Loucy (cell line): ENCODE measurements at regions not wholly inside any gene's neighbourhood (a gene's known extent, or its start where the extent isn't known, plus 50 kb on each side); places are given as distances from the start of the nearest gene placed in this dataset.
"Not testable (repeated sequence)": the region's sequence is repeated elsewhere in the genome, so short reads cannot be mapped to it uniquely, and the experiment has no call there.

Experiments
- H2AFZ ChIP-seq: fragments of 200-600 bp; sonication (generic); 2 replicates; pipeline ENCODE4 v1.6.0; 2016; ENCODE audit warnings: antibody characterized with exemption, mild to moderate bottlenecking, low read length, moderate library complexity
- H3F3A ChIP-seq: fragments of 200-600 bp; 2 replicates; pipeline ENCODE4 v1.6.0; 2016; ENCODE audit warnings: antibody characterized with exemption, low read depth, mild to moderate bottlenecking
- H3K27me3 ChIP-seq: fragments of 200-600 bp; sonication (generic); 2 replicates; pipeline ENCODE4 v1.6.1; 2014; ENCODE audit warnings: low read length, mild to moderate bottlenecking; ENCODE audit not compliant: insufficient read depth, poor library complexity, severe bottlenecking
- H3K36me3 ChIP-seq: fragments of 200-600 bp; sonication (generic); 2 replicates; pipeline ENCODE4 v1.6.1; 2016; ENCODE audit warnings: low read length; ENCODE audit not compliant: insufficient read depth
- H3K4me1 ChIP-seq: fragments of 200-600 bp; sonication (generic); 2 replicates; pipeline ENCODE4 v1.5.1; 2014; ENCODE audit warnings: low read length, mild to moderate bottlenecking; ENCODE audit not compliant: insufficient read depth, poor library complexity, severe bottlenecking
- H3K4me2 ChIP-seq: fragments of 200-600 bp; sonication (generic); 2 replicates; pipeline ENCODE4 v1.6.0; 2014; ENCODE audit warnings: antibody characterized with exemption, low read length, low read depth, mild to moderate bottlenecking; ENCODE audit not compliant: poor library complexity, severe bottlenecking
- H3K4me3 ChIP-seq: fragments of 200-600 bp; sonication (generic); 2 replicates; pipeline ENCODE4 v1.5.1; 2014; ENCODE audit warnings: low read length, mild to moderate bottlenecking, mixed read lengths; ENCODE audit not compliant: poor library complexity, severe bottlenecking
- H3K79me2 ChIP-seq: fragments of 200-600 bp; sonication (generic); 2 replicates; pipeline ENCODE4 v1.6.1; 2014; ENCODE audit warnings: low read length; ENCODE audit not compliant: insufficient read depth
- H3K9ac ChIP-seq: fragments of 200-600 bp; sonication (generic); 2 replicates; pipeline ENCODE4 v1.6.0; 2014; ENCODE audit warnings: mild to moderate bottlenecking, low read depth, low read length, moderate library complexity; ENCODE audit not compliant: poor library complexity, severe bottlenecking
- H3K9me2 ChIP-seq: fragments of 200-600 bp; sonication (generic); replicated peaks from 2 replicates; pipeline ENCODE4 v1.6.1; 2016; ENCODE audit warnings: low read depth, low read length, mixed read lengths
- H3K9me3 ChIP-seq: fragments of 200-600 bp; sonication (generic); 2 replicates; pipeline ENCODE4 v1.6.1; 2014; ENCODE audit warnings: mild to moderate bottlenecking, antibody characterized with exemption, low read length, low read depth; ENCODE audit not compliant: insufficient read depth
- H4K20me1 ChIP-seq: fragments of 200-600 bp; sonication (generic); 2 replicates; pipeline ENCODE4 v1.6.0; 2014; ENCODE audit warnings: antibody characterized with exemption, low read length, mild to moderate bottlenecking; ENCODE audit not compliant: insufficient read depth, poor library complexity, severe bottlenecking
- CTCF ChIP-seq: fragments of 200-600 bp; sonication (generic); conservative IDR thresholded peaks from 2 replicates; pipeline ENCODE4 v1.5.1; 2014; ENCODE audit warnings: mild to moderate bottlenecking, antibody characterized with exemption, low read length
- EZH2phosphoT487 ChIP-seq: fragments of 200-600 bp; IDR thresholded peaks from 2 replicates; pipeline ENCODE4 v1.6.1; 2018; ENCODE audit warnings: antibody characterized with exemption, mild to moderate bottlenecking, moderate library complexity, borderline replicate concordance

- TF ChIP-seq EZH2phosphoT487, result no peak
- TF ChIP-seq CTCF, result no peak
- Histone ChIP-seq H4K20me1 (no peaks in the 10 kb centered on the region), H3K79me2 (no peaks in the 10 kb centered on the region), H3K4me1 (no peaks in the 10 kb centered on the region), H3K9ac (no peak overlapping the region), H3K9me2 (no peaks in the 10 kb centered on the region), H3F3A (no peaks in the 10 kb centered on the region), H3K36me3 (no peaks in the 10 kb centered on the region), H3K27me3 (no peaks in the 10 kb centered on the region), H2AFZ (no peak overlapping the region), H3K9me3 (no peaks in the 10 kb centered on the region), H3K4me3 (no peak overlapping the region), H3K4me2 (no peak overlapping the region)
Observed at GRCh38 chr2:126982935-126983334, 84.2 kb downstream of the TEX51 start.

- no peaks in the 10 kb centered on the region for H3K9me2 ChIP-seq
- no peak overlapping the region for H3K9ac ChIP-seq
- H3K4me1 ChIP-seq, result no peaks in the 10 kb centered on the region
- no peak overlapping the region for H3K4me3 ChIP-seq
- TF ChIP-seq CTCF (no peak), EZH2phosphoT487 (no peak)
- no peak overlapping the region for H3K4me2 ChIP-seq
- no peaks in the 10 kb centered on the region for H3K79me2 ChIP-seq
- H2AFZ ChIP-seq, result no peak overlapping the region
- H3K27me3 ChIP-seq, result no peaks in the 10 kb centered on the region
- H3K9me3 ChIP-seq, result no peaks in the 10 kb centered on the region
- no peaks in the 10 kb centered on the region for H4K20me1 ChIP-seq
- no peaks in the 10 kb centered on the region for H3F3A ChIP-seq
- H3K36me3 ChIP-seq, result no peaks in the 10 kb centered on the region
Observed at GRCh38 chr2:126986631-126987187, 88.0 kb downstream of the TEX51 start.

GRCh38 chr2:126988482-126988881 lies 89.8 kb downstream of the TEX51 start:
- TF ChIP-seq CTCF (no peak), EZH2phosphoT487 (no peak)
- no peaks in the 10 kb centered on the region for H3K36me3 ChIP-seq

GRCh38 chr2:126989064-126989463 lies 90.4 kb downstream of the TEX51 start:
- H2AFZ ChIP-seq, H3K79me2 ChIP-seq, H3K9me2 ChIP-seq, H3F3A ChIP-seq, H3K9me3 ChIP-seq, H3K4me3 ChIP-seq, H3K4me2 ChIP-seq, H3K4me1 ChIP-seq, H3K36me3 ChIP-seq, H3K9ac ChIP-seq, H3K27me3 ChIP-seq, H4K20me1 ChIP-seq: not testable (repeated sequence)

More at GRCh38 chr2:126988482-126988881, 89.8 kb downstream of the TEX51 start:
- H3K9me3 ChIP-seq, result no peaks in the 10 kb centered on the region
- no peaks in the 10 kb centered on the region for H3K27me3 ChIP-seq
- no peak overlapping the region for H3K4me2 ChIP-seq
- no peaks in the 10 kb centered on the region for H3K79me2 ChIP-seq
- no peaks in the 10 kb centered on the region for H3F3A ChIP-seq
- no peak overlapping the region for H3K4me3 ChIP-seq
- H2AFZ ChIP-seq, result no peak overlapping the region
- no peaks in the 10 kb centered on the region for H4K20me1 ChIP-seq
- H3K9ac ChIP-seq, result no peak overlapping the region
- no peaks in the 10 kb centered on the region for H3K4me1 ChIP-seq
- no peaks in the 10 kb centered on the region for H3K9me2 ChIP-seq
